ENCODE measurements at regions not wholly inside any gene's neighbourhood (a gene's known extent, or its start where the extent isn't known, plus 50 kb on each side); places are given as distances from the start of the nearest gene placed in this dataset.
"Not testable (repeated sequence)": the region's sequence is repeated elsewhere in the genome, so short reads cannot be mapped to it uniquely, and the experiment has no call there.

DNA sequence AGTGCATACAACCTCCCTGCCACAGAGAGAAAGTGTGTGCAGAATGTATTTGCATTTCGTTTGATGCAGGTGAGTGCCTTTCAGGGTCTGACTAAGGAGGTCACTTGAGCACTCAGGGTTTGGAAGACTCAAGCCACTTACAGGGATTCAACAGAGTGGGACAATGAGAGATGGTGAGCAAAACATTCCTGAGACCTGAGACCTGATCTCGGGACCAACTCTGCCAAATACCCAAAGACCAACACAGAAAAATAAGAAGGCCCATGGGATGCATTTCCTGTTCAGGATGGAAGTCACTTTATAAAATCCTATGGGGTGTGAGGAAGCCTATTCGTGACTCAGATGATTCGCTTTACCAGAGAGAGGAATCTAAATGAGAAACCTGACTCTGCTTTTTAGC is 65.2 kb upstream of the LARGE1 start:
- no peak for TF ChIP-seq POLR2A (IDR thresholded peaks at IDR 0.05)
- TF ChIP-seq, protein P1, sequence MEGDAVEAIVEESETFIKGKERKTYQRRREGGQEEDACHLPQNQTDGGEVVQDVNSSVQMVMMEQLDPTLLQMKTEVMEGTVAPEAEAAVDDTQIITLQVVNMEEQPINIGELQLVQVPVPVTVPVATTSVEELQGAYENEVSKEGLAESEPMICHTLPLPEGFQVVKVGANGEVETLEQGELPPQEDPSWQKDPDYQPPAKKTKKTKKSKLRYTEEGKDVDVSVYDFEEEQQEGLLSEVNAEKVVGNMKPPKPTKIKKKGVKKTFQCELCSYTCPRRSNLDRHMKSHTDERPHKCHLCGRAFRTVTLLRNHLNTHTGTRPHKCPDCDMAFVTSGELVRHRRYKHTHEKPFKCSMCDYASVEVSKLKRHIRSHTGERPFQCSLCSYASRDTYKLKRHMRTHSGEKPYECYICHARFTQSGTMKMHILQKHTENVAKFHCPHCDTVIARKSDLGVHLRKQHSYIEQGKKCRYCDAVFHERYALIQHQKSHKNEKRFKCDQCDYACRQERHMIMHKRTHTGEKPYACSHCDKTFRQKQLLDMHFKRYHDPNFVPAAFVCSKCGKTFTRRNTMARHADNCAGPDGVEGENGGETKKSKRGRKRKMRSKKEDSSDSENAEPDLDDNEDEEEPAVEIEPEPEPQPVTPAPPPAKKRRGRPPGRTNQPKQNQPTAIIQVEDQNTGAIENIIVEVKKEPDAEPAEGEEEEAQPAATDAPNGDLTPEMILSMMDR (IDR thresholded peaks at IDR 0.05) = no peak
- Histone ChIP-seq H3K27me3 (no peaks in the 10 kb centered on the region), H3K27ac (no peak overlapping the region), H3K4me1 (no peaks in the 10 kb centered on the region), H3K9me3 (no peaks in the 10 kb centered on the region), H3K36me3 (ENCODE audit: low read depth, missing control alignments) (no peaks in the 10 kb centered on the region), H3K4me3 (no peak overlapping the region)
- intact Hi-C loops (cut with DNase I; ENCODE audit: low total_unique reads) = no loop called here
- no peak for DNase-seq
- 87 to 92% methylated on average over 4 of the region's 4 CpGs for WGBS, 2 donors

DNA sequence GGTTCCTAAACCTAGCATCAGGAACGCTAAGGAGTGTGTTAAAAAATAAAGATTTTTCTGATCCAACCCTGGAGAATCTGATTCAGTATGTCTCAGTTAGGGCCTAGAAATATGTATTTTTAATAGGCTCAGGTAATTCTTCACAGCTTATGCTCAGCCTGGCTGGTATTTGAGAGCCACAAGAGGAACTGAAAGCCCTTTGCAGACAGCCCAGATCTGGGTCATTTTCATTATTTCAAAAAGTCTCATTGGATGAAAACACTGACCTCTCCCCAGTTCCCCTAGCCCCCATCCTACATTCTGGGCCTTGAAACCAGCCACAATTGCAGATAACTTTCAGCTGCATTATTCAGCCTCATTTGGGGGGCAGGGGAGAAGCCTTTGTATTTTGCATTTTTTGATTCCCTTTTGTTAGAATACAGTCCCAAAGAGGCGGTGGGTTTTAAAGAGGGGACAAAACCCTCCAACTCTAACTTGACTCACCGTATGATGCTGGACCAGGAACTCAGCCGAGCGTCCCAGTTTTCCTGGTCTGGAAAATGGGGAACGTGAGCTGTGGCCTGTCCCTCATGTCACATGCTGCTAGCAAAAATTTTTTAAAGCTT is 66.0 kb upstream of the LARGE1 start:
- no peak for TF ChIP-seq POLR2A (IDR thresholded peaks at IDR 0.05)
- TF ChIP-seq, protein P1 (IDR thresholded peaks at IDR 0.05) = no peak
- intact Hi-C loops (cut with DNase I; ENCODE audit: low total_unique reads) = no loop called here
- Histone ChIP-seq H3K27me3 (no peaks in the 10 kb centered on the region), H3K9me3 (no peaks in the 10 kb centered on the region), H3K4me3 (no peak overlapping the region), H3K4me1 (no peaks in the 10 kb centered on the region), H3K27ac (no peak overlapping the region), H3K36me3 (ENCODE audit: low read depth, missing control alignments) (no peaks in the 10 kb centered on the region)
- no peak for DNase-seq
- 83 to 87% methylated on average over 6 of the region's 6 CpGs for WGBS, 2 donors

DNA sequence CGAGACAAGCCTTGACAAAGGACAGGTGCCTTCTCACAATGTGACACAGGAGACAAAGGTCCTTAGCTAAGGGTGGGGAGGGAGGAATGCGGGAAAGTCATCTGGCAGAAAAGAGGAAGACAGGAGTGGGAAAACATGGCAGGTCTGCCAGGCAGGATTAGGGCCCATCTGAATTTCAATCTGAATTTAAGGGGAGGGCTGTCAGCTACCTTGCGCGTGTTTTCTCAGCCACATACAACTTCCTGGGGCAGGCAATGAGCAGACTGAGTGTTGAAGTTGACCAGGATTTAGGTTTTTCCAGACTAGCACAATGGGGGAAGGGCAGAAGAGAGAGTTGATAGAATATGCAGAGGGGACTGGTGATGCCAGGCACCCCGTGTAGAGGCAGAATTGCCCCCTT is 66.7 kb upstream of the LARGE1 start:
- intact Hi-C loops (cut with DNase I; ENCODE audit: low total_unique reads) = no loop called here
- TF ChIP-seq, protein P1 (IDR thresholded peaks at IDR 0.05) = no peak
- no peak for TF ChIP-seq POLR2A (IDR thresholded peaks at IDR 0.05)
- Histone ChIP-seq H3K27me3 (no peaks in the 10 kb centered on the region), H3K36me3 (ENCODE audit: low read depth, missing control alignments) (no peaks in the 10 kb centered on the region), H3K4me1 (no peaks in the 10 kb centered on the region), H3K4me3 (no peak overlapping the region), H3K27ac (no peak overlapping the region), H3K9me3 (no peaks in the 10 kb centered on the region)
- DNase-seq = no peak
- WGBS, 2 donors = 61 to 71% methylated on average over 5 of the region's 5 CpGs

DNA sequence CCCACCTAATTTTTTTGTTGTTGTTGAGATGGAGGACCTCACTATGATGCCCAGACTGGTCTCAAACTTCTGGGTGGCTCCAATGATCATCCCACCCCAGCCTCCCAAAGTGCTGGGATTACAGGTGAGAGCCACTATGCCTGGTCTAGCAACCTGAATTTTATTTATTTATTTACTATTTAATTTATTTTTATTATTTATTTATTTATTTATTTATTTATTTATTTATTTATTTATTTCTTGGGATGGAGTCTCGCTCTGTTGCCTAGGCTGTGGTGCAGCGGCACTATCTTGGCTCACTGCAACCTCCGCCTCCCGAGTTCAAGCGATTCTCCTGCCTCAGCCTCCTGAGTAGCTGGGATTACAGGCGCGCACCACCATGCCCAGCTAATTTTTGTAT is 69.0 kb upstream of the LARGE1 start:
- H3K9me3 ChIP-seq; H3K27ac ChIP-seq; H3K36me3 ChIP-seq (ENCODE audit: low read depth, missing control alignments); H3K4me1 ChIP-seq; DNase-seq; H3K4me3 ChIP-seq; intact Hi-C loops (cut with DNase I; ENCODE audit: low total_unique reads); H3K27me3 ChIP-seq: not testable (repeated sequence)
- 94 to 95% methylated on average over 7 of the region's 7 CpGs for WGBS, 2 donors

DNA sequence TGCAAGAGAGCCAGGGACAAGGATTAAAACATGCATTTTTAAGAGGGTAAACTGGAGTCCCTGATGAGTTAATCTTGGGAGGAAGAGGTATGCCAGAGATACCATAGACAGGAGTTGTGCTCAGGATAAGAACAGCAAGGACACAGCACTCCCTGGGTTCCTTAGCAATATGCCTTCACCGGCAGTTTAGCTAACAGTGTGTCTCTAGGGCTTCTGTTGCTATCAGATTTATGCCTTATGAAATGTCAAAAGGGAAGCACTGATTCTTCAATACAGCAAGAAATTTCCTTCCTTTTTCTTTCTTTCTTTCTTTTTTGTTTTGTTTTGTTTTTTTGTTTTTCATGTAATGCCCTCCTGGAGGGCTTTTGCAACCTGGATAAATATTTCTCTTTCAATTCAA is 71.3 kb upstream of the LARGE1 start:
- Histone ChIP-seq H3K4me3 (no peak overlapping the region), H3K27me3 (no peaks in the 10 kb centered on the region), H3K4me1 (no peaks in the 10 kb centered on the region), H3K9me3 (no peaks in the 10 kb centered on the region), H3K27ac (no peak overlapping the region), H3K36me3 (ENCODE audit: low read depth, missing control alignments) (no peaks in the 10 kb centered on the region)
- TF ChIP-seq POLR2A (IDR thresholded peaks at IDR 0.05) = no peak
- TF ChIP-seq, protein P1 (IDR thresholded peaks at IDR 0.05) = no peak
- WGBS, 2 donors = 21 to 22% methylated on average over 1 of the region's 1 CpG
- intact Hi-C loops (cut with DNase I; ENCODE audit: low total_unique reads) = no loop called here
- no peak for DNase-seq

Measured in testis (tissue), 2 donors.